ENCODE measurements at regions not wholly inside any gene's neighbourhood (a gene's known extent, or its start where the extent isn't known, plus 50 kb on each side); places are given as distances from the start of the nearest gene placed in this dataset.
"Not testable (repeated sequence)": the region's sequence is repeated elsewhere in the genome, so short reads cannot be mapped to it uniquely, and the experiment has no call there.

GRCh38 chr13:64482373-64482772 lies 2747.8 kb downstream of the PCDH9 start:
- DNase-seq, result no peak

GRCh38 chr13:64480672-64481071 lies 2749.5 kb downstream of the PCDH9 start:
- DNase-seq, result no peak

GRCh38 chr13:64480211-64480610 lies 2749.9 kb downstream of the PCDH9 start:
- no peak for DNase-seq

DNA sequence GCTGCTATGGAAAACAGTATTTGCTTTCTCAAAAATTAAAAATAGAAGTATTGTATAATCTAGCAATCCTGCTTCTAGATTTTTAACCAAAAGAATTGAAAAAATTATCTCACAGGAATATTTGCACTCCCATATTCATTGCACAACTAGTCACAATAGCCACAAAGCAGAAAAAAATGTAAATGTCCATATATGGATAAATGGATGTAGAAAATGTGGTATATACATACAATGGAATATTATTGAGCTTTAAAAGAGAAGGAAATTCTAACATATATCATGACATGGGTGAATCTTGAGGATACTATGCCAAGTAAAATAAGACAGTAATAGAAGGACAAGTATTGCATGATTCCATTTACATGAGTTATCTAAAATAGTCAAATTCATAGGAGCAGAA lies 2753.0 kb downstream of the PCDH9 start:
- no peak for DNase-seq

GRCh38 chr13:64476041-64476568 lies 2754.0 kb downstream of the PCDH9 start:
- DNase-seq, result not testable (repeated sequence)

GRCh38 chr13:64471916-64472315 lies 2758.2 kb downstream of the PCDH9 start:
- no peak for DNase-seq

- no peak for DNase-seq
These were observed 2759.4 kb downstream of the PCDH9 start for GRCh38 chr13:64470751-64471150.

DNA sequence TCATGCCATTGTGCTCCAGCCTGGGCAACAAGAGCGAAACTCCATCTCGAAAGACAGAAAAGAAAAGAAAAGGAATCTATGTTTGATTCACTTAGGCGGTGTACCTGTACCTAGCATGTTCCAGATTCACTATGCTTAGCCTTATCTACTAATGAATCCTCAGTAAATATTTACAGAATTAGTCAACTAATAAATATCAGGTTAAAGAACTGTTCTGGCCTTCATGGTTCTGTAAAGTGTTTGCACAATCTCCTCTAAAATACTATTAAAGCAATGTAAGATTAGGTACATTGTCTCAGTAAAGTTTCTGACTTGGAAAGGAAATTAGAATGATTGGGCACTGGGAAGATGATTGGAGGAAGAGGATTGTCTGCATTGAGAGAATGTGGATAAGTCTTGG lies 2770.4 kb downstream of the PCDH9 start:
- DNase-seq, result no peak

GRCh38 chr13:64457976-64458375 lies 2772.2 kb downstream of the PCDH9 start:
- DNase-seq, result no peak

DNA sequence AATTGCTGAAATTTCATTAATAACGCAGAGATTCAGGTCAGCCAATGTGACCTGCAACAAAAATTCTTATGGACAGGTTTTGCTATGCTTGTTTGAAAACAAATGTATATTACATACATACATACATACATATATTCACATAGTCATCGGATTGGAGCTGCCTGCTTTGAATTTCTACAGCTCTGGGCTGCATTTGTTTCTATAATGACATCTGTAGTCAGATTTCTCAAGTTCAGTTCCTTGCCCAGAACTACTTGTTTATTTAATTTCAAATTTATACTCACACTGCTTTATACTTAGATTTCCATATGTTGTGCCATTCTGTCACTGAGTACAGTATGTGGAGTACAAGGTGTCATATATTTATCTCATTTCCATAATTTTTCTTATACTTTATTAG lies 2775.0 kb downstream of the PCDH9 start:
- no peak for DNase-seq

- no peak for DNase-seq
These were observed 2776.3 kb downstream of the PCDH9 start for GRCh38 chr13:64453831-64454230.

- DNase-seq, result no peak
These were observed 2783.8 kb downstream of the PCDH9 start for GRCh38 chr13:64446372-64446771.

DNA sequence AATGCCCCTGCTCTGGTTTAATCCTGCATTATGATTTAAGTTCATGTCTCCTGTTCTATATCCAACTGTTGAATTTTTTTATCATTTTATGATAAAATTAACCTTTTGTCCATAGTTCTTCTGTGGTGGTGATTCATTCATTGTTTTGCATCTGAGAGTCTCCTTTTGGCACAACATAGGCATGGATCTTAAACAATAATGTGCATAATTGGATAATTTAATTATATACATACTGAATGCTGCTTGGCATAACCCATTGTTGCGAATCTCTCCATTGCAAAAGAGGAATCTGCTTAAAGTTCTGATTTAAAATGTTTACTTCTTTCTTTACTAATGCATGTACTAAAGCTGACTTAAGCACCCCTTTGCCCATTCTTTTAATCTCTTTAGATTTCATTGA lies 2788.4 kb downstream of the PCDH9 start:
- no peak for DNase-seq

- DNase-seq, result no peak
These were observed 2792.1 kb downstream of the PCDH9 start for GRCh38 chr13:64438084-64438483.

- DNase-seq, result no peak
These were observed 2800.4 kb downstream of the PCDH9 start for GRCh38 chr13:64429691-64430090.

GRCh38 chr13:64428196-64428595 lies 2801.9 kb downstream of the PCDH9 start:
- DNase-seq, result no peak

- no peak for DNase-seq
These were observed 2806.7 kb downstream of the PCDH9 start for GRCh38 chr13:64423467-64423866.

- DNase-seq, result no peak
These were observed 2810.0 kb downstream of the PCDH9 start for GRCh38 chr13:64420181-64420580.

- DNase-seq, result no peak
These were observed 2812.6 kb downstream of the PCDH9 start for GRCh38 chr13:64417581-64417980.

- no peak for DNase-seq
These were observed 2815.8 kb downstream of the PCDH9 start for GRCh38 chr13:64414381-64414780.

GRCh38 chr13:64413529-64413928 lies 2816.6 kb downstream of the PCDH9 start:
- DNase-seq, result no peak

GRCh38 chr13:64410276-64411053 lies 2819.7 kb downstream of the PCDH9 start:
- DNase-seq, result no peak

GRCh38 chr13:64397701-64398100 lies 2832.4 kb downstream of the PCDH9 start:
- DNase-seq, result no peak

- DNase-seq, result no peak
These were observed 2852.5 kb downstream of the PCDH9 start for GRCh38 chr13:64377606-64378005.

- no peak for DNase-seq
These were observed 2858.7 kb downstream of the PCDH9 start for GRCh38 chr13:64371461-64371860.

Measured in T-helper 1 cell (primary cell).